Caco-2 (cell line): ENCODE measurements at regions not wholly inside any gene's neighbourhood (a gene's known extent, or its start where the extent isn't known, plus 50 kb on each side); places are given as distances from the start of the nearest gene placed in this dataset.

Source experiments
- BruUV-seq: library from RNA; stranded (reverse); fragments of 400-500 nt; replicated peaks from 2 replicates; lab custom pipeline; 2021; lab: Mats Ljungman, UMichigan
- CTCF ChIA-PET: fragments of 300-600 bp; sonication (Branson Sonifier 250); formaldehyde crosslinking; loops from one replicate; lab custom pipeline; 2022; ENCODE audit warnings: antibody characterized with exemption; lab: Charles Lee
- POLR2A ChIA-PET: fragments of 300-600 bp; sonication (Branson Sonifier 250); formaldehyde crosslinking; loops from one replicate; lab custom pipeline; 2022; ENCODE audit warnings: antibody characterized with exemption; lab: Charles Lee
- DNase-seq, 2 experiments: peaks; one replicate each; pipeline versions ENCODE4 v3.0.0 to v3.0.0-alpha.2; 2020 to 2022
- H3K27me3 ChIP-seq: replicated peaks from 2 replicates; pipeline ENCODE4 v1.6.0; 2011; ENCODE audit warnings: low read length; ENCODE audit not compliant: control insufficient read depth, insufficient read depth
- H3K36me3 ChIP-seq: 2 replicates; pipeline ENCODE4 v1.5.1; 2011; ENCODE audit warnings: low read length; ENCODE audit not compliant: control insufficient read depth, insufficient read depth
- H3K4me1 ChIP-seq: fragments of 250-450 bp; sonication (Bioruptor Pico); 2 replicates; pipeline ENCODE4 v1.5.1; 2020; ENCODE audit warnings: mild to moderate bottlenecking
- H3K4me3 ChIP-seq: 2 replicates; pipeline ENCODE4 v1.5.1; 2011; ENCODE audit warnings: low read depth, mild to moderate bottlenecking, control low read depth, low read length
- H3K9me3 ChIP-seq: fragments of 250-450 bp; sonication (Bioruptor Pico); 2 replicates; pipeline ENCODE4 v1.5.1; 2020; ENCODE audit warnings: mild to moderate bottlenecking, moderate library complexity
- H3K27ac Mint-ChIP-seq: one replicate; pipeline ENCODE4 v1.8.0; 2022; ENCODE audit warnings: mixed read lengths; ENCODE audit not compliant: unreplicated experiment
- H3K27me3 Mint-ChIP-seq: one replicate; pipeline ENCODE4 v1.8.0; 2022; ENCODE audit warnings: mixed read lengths; ENCODE audit not compliant: insufficient read depth, unreplicated experiment
- H3K36me3 Mint-ChIP-seq: one replicate; pipeline ENCODE4 v1.8.0; 2022; ENCODE audit warnings: mild to moderate bottlenecking, mixed read lengths; ENCODE audit not compliant: insufficient read depth, unreplicated experiment
- H3K4me1 Mint-ChIP-seq: one replicate; pipeline ENCODE4 v1.8.0; 2022; ENCODE audit warnings: low read depth, mixed read lengths; ENCODE audit not compliant: unreplicated experiment
- H3K4me3 Mint-ChIP-seq: one replicate; pipeline ENCODE4 v1.8.0; 2022; ENCODE audit warnings: mild to moderate bottlenecking, moderate library complexity, mixed read lengths; ENCODE audit not compliant: unreplicated experiment
- H3K9me3 Mint-ChIP-seq: one replicate; pipeline ENCODE4 v1.8.0; 2022; ENCODE audit warnings: mixed read lengths; ENCODE audit not compliant: unreplicated experiment
- intact Hi-C: fragments of 100-400 bp; cut with micrococcal nuclease; formaldehyde crosslinking; loops from one replicate; pipeline ENCODE4 v1.10.0; 2022; ENCODE audit not compliant: unreplicated experiment
- TF ChIP-seq, protein P1 (sequence below), 2 experiments: fragments of 200-600 bp in 1 of 2; IDR thresholded peaks; 1 replicate in 1 of 2; 2 replicates in 1 of 2; pipeline versions ENCODE4 v1.5.1 to v1.8.0; 2011 to 2022; ENCODE audit warnings: antibody characterized with exemption in 1 of 2, control low read depth in 1 of 2, inconsistent platforms in 1 of 2, low read depth in 1 of 2, low read length in 1 of 2, mild to moderate bottlenecking in 1 of 2, moderate library complexity in 1 of 2; ENCODE audit not compliant: insufficient read depth in 1 of 2, severe bottlenecking in 1 of 2, unreplicated experiment in 1 of 2

DNA sequence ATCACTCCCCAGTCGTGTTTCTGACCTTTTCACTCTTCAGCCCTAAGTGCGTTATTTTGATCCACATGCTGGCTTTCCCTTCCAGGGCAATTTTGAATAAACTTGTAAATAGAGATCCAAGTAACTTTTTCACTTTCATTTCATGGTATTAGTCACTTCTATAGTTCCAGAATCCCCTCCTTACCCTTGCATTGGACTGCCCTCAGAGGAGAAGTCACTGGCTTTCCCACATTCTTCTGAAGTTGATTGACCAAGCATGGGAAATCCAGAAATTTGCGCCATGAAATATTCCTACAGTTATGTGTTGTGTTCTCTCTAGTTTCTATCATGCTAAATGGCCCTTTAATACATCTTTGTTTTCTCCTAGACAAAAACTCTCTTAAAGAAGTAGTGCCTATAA, 177.3 kb upstream of the GORAB start:
- POLR2A ChIA-PET, result no interaction called here
- H3K4me1 Mint-ChIP-seq, result peaks cover 14% of the 10 kb centered on the region
- H3K36me3 Mint-ChIP-seq, result no peaks in the 10 kb centered on the region
- no peaks in the 10 kb centered on the region for H3K36me3 ChIP-seq
- BruUV-seq, result no TSS peak
- intact Hi-C loops, result no loop called here
- no peak for DNase-seq
- no peak overlapping the region for H3K4me3 ChIP-seq
- no peaks in the 10 kb centered on the region for H3K27me3 ChIP-seq
- CTCF ChIA-PET, result no interaction called here
- no peaks in the 10 kb centered on the region for H3K9me3 ChIP-seq
- TF ChIP-seq, protein P1, sequence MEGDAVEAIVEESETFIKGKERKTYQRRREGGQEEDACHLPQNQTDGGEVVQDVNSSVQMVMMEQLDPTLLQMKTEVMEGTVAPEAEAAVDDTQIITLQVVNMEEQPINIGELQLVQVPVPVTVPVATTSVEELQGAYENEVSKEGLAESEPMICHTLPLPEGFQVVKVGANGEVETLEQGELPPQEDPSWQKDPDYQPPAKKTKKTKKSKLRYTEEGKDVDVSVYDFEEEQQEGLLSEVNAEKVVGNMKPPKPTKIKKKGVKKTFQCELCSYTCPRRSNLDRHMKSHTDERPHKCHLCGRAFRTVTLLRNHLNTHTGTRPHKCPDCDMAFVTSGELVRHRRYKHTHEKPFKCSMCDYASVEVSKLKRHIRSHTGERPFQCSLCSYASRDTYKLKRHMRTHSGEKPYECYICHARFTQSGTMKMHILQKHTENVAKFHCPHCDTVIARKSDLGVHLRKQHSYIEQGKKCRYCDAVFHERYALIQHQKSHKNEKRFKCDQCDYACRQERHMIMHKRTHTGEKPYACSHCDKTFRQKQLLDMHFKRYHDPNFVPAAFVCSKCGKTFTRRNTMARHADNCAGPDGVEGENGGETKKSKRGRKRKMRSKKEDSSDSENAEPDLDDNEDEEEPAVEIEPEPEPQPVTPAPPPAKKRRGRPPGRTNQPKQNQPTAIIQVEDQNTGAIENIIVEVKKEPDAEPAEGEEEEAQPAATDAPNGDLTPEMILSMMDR (IDR thresholded peaks at IDR 0.05; ENCODE audit: insufficient read depth in 1 of 2, low read depth in 1 of 2, low read length in 1 of 2, severe bottlenecking in 1 of 2, unreplicated experiment in 1 of 2), result no peak
- H3K27me3 Mint-ChIP-seq, result no peaks in the 10 kb centered on the region
- peak overlapping the region; percentile 43 for H3K4me3 Mint-ChIP-seq
- H3K9me3 Mint-ChIP-seq, result peaks cover 22% of the 10 kb centered on the region
- H3K27ac Mint-ChIP-seq, result peak overlapping the region; percentile 53
- H3K4me1 ChIP-seq, result peaks cover 8% of the 10 kb centered on the region

DNA sequence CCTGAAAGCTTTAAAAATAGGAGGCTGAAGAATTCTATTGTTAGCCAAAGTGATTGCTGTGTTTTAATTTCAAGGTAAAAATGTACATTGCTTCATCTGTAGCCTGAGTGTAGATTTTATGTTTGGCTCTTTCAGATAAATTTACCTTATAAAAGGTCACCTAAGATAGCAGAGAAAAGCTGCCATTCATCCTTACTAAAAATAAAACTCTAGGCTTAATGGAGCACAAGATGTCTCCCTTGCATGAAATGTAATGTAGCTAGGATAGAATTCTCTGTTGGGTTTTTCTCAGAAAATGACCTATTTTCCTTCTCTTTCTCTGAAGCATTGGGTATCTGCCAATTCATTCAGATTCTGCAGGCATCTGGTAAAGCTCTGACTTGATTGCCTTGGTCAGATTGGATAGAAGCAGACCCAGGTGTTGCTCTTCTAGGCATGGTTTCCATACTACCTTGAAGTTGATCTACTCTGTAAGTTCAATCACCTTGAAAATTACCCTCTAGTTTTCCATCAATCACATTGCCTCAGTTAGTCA, 176.6 kb upstream of the GORAB start:
- Mint-ChIP-seq H3K9me3 (peaks cover 29% of the 10 kb centered on the region), H3K36me3 (no peaks in the 10 kb centered on the region), H3K4me3 (no peak overlapping the region), H3K4me1 (peaks cover 14% of the 10 kb centered on the region), H3K27ac (no peak overlapping the region), H3K27me3 (no peaks in the 10 kb centered on the region)
- no TSS peak for BruUV-seq
- Histone ChIP-seq H3K4me3 (no peak overlapping the region), H3K4me1 (peaks cover 8% of the 10 kb centered on the region), H3K27me3 (no peaks in the 10 kb centered on the region), H3K36me3 (no peaks in the 10 kb centered on the region), H3K9me3 (no peaks in the 10 kb centered on the region)
- POLR2A ChIA-PET, result no interaction called here
- TF ChIP-seq, protein P1 (IDR thresholded peaks at IDR 0.05; ENCODE audit: insufficient read depth in 1 of 2, low read depth in 1 of 2, low read length in 1 of 2, severe bottlenecking in 1 of 2, unreplicated experiment in 1 of 2), result no peak
- no peak for DNase-seq
- intact Hi-C loops, result no loop called here
- CTCF ChIA-PET, result no interaction called here

- DNase-seq, result no peak
- H3K4me3 Mint-ChIP-seq, result no peak overlapping the region
- peaks cover 14% of the 10 kb centered on the region for H3K4me1 Mint-ChIP-seq
- H3K36me3 ChIP-seq, result no peaks in the 10 kb centered on the region
- no peaks in the 10 kb centered on the region for H3K9me3 ChIP-seq
- TF ChIP-seq, protein P1 (IDR thresholded peaks at IDR 0.05; ENCODE audit: insufficient read depth in 1 of 2, low read depth in 1 of 2, low read length in 1 of 2, severe bottlenecking in 1 of 2, unreplicated experiment in 1 of 2), result no peak
- intact Hi-C loops, result no loop called here
- CTCF ChIA-PET, result no interaction called here
- no peak overlapping the region for H3K4me3 ChIP-seq
- H3K27me3 ChIP-seq, result no peaks in the 10 kb centered on the region
- no peak overlapping the region for H3K27ac Mint-ChIP-seq
- H3K36me3 Mint-ChIP-seq, result no peaks in the 10 kb centered on the region
- no TSS peak for BruUV-seq
- H3K27me3 Mint-ChIP-seq, result no peaks in the 10 kb centered on the region
- POLR2A ChIA-PET, result no interaction called here
- peaks cover 29% of the 10 kb centered on the region for H3K9me3 Mint-ChIP-seq
- H3K4me1 ChIP-seq, result peaks cover 8% of the 10 kb centered on the region
Measured at GRCh38 chr1:170356585-170356984, 175.4 kb upstream of the GORAB start.
